Pons (tissue), 1 donor: ENCODE measurements at regions not wholly inside any gene's neighbourhood (a gene's known extent, or its start where the extent isn't known, plus 50 kb on each side); places are given as distances from the start of the nearest gene placed in this dataset.

Experiments used
- DNase-seq: peaks from one replicate; pipeline ENCODE4 v3.0.0-alpha.2; 2016; ENCODE audit warnings: low spot score

DNA sequence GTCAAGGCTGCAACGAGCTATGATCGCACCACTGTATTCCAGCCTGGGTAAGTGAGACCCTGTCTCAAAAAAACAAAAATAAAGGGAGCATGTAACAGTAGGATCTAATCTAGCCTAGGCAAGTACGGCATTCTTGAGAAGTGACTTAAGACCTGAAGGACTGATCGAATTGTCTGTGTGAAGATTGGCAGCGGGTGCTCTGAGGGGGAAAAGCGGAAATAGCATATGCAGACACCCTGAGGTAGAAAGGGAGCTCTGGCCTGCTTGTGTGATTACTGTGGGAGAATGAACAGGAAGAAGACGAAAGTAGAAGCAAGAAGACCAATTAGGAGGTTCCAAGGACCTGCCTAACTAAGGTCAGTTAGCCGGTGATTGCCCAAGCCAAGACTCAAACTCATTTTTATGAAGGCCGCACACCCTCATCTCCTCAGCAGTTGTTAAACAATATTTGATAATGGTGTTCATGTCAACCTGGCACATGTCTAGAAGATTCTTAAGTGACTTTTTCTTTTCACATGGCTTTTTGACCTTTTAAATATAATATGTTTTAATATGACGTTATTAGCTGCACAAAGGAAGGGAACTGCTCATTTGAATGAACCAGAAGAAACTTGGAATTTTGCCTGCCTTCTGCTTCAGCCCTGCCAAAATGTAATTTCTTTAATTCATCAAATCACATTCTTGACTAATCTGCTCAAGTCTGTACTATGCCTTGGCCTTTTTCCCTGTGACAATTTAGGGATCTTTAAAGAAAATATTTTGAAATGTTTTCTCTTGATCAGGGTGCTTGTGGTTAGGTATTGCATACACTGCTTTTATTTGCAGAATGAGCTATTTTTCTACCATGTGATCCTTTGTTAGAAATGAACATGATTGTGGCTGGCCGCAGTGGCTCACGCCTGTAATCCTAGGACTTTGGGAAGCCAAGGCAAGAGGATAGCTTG is 289.2 kb upstream of the DMRT1 start:
- no peak for DNase-seq

DNA sequence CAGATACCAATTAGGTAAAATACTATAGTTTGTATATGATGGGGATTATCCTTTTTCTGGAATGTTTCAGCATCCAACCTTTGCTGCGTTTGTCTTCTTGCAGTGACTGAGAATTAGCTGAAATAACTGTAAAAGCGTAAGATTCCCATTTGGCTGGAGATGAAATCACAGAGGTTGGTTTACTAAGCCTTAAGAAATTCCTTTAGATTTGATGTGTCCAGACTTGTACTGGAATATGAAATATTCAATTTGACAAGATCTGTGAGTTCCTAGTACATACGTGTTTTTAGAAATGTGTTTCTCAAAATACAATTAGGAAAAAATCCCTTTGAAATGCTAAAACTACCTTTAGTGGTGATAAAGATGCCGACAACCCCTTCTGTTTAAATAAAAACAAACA is 286.0 kb upstream of the DMRT1 start:
- DNase-seq, result no peak

DNA sequence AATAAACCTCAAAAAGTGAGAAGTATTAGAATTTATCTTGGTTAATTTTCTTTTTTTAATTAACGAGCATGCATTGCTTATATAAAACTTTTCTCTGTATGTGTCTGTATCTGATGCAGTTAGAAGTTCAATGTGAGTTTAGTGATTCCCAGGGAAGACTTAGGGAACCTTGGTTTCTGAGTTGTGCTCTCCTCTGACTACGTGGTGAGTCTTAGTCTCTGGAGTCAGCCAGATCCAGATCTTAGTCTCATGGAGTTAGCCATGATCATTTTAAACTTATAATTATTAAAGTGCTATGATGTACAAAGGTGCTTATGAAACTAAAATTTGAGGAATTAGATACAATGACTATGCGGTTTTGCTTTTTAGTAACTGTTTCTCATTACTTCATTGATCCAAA is 285.3 kb upstream of the DMRT1 start:
- DNase-seq, result no peak

DNA sequence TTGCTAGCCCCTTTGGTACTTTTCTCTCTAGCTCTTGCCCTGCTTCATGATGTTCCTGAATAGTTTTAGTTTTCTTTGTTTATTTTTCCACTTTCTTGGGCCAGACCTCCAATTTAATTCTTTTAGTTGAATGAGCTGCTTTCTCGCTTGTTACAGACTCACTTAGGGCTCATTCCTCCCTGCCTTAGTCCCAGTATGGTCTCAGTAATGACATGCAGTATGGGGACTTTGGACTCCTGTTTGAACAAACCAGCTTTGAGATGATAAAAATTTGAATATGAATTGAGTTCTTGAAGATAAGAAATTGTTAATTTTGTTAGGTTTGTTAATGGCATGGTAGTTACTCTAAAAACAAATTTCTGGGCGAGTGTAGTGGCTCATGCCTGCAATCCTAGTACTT is 284.8 kb upstream of the DMRT1 start:
- no peak for DNase-seq

DNA sequence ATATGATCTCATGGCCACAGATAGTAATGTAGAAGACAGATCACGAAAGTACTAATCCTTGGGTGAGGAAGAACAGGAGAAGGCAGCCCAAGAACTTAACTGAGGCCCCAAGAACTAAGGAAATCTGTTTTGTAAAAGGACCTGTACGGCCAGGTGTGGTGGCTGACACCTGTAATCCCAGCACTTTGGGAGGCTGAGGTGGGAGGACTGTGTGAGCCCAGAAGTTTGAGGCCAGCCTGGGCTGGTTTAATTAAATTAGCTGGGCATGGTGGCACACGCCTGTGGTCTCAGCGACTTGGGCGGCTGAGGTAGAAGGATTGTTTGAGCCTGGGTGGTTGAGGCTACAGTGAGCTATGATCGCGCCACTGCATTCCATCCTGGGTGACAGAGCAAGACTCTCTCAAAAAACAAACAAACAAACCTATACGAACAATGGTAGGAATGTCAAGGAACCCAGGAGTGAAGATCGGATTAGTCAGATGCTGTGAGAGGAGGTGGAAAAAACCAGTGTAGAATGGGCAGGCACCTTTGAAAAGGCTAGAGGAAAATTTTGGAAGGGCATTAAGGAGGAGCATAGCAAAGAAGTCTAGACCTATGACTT is 283.8 kb upstream of the DMRT1 start:
- DNase-seq, result no peak

DNA sequence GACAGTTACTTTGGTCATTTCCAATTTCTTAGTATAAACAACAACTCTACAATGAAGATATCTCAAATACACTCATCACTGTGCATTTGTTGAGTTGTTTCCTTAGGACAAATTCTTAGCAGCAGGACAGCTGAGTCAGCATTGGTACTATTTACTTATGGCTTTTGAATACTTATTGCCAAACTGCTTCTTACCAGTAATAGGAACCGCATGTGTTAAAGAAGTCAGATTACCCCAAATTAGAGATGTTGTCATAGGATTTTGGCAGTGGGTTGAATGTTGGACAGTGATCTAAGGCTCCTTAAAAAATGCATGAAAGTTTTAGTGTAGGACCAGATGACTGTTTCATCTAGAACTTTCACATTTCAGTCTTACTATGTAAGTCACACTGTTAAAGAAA is 280.1 kb upstream of the DMRT1 start:
- no peak for DNase-seq

DNA sequence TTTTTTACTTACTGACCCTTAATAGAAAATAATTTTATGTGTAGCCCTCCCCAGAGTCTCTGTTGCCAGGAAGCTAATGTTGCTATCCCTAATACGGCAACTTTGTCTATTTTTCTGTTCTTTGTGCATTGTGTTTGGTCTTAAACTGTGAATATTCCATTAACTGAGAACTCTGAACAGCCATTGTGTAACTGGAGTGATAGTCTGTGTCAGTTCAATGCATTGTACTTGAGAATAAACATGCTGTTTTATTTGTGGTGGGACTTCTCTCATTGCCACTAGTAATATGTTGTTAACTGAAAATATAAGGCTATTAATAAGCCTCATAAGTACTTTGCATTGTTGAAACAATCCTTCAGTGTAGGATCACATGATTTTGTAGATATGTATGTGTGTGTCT is 278.3 kb upstream of the DMRT1 start:
- peak; percentile 98 for DNase-seq

DNA sequence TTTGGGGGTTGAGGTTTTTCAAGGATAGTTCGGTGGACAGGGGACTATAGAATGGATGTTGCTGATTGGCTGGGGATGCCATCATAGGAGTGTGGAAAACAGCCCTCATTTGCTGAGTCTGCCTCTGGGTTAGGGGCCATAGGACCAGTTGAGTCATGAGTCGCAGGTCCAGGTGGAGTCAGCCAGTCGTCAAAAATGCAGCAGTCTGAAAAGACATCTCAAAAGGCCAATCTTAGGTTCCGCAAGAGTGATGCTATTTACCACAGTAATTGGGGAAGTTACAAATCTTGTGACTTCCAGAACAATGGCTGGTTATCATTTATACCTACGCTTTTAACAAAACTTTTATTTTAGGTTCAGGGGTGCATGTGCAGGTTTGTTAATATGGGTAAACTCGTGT is 276.0 kb upstream of the DMRT1 start:
- DNase-seq, result no peak

DNA sequence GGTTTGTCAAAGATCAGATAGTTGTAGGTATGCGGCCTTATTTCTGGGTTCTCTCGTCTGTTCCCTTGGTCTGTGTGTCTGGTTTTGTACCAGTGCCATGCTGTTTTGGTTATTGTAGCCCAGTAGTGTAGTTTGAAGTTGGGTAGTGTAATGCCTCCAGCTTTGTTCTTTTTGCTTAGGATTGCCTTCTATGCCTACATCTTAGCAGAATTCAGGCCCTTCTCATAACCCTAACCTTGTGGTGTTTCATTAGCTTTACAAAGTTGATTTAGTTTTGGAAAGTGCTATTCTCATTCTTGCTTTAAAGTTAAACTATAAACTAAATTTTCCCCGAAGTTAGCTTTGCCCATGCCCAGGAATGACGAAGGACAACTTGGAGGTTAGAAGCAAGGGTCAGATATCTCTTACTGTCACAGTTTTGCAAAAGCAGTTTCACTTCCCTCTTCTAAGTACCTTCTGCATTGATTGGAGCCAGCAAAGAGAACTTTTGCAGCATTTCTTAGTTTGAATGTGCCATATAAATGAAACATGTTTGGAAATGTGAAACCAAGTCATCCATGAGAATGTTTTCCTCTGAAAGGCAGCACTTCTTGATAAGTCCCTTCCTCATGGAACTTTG is 274.3 kb upstream of the DMRT1 start:
- no peak for DNase-seq

DNA sequence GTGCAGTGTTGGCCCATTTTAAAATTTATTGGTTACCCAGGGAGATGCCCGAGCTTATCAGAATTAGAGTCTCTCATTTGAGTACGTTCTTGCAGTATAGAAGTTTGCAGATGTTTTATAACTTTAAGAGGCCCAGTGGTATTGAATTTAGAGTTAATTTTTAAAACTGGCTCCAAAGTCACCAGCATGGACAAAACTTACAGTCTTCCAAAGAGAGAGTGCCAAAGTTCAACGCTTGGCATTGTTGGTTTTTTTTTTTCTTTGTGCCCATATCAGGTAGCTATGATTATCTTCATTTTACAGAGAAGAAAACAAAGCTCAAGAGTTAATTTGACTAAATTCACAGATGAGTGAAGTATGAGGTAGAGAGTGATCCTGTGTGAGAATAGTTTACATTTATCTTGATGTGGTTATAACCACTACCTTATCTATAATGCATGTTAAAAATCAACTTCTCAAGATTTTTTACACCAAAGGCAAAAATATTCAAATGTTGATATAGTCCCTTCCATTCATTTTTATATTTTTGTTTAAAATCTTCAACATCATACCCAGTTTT is 273.7 kb upstream of the DMRT1 start:
- no peak for DNase-seq

DNA sequence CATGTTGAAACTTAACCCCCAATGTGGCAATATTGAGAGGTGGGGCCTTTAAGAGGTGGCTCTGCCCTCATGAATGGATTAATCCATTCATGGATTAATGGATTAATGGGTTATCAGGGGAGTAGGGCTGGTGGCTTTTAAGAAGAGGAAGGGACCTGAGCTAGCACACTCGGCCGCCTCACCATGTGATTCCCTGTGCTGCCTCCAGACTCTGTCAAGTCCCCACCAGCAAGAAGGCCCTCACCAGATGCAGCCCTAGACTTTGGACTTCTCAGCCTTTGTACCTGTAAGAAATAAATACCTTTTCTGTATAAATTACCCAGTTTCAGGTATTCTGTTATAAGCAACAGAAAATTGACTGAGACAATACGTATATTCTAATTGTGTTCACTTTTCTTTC is 272.2 kb upstream of the DMRT1 start:
- DNase-seq, result no peak

DNA sequence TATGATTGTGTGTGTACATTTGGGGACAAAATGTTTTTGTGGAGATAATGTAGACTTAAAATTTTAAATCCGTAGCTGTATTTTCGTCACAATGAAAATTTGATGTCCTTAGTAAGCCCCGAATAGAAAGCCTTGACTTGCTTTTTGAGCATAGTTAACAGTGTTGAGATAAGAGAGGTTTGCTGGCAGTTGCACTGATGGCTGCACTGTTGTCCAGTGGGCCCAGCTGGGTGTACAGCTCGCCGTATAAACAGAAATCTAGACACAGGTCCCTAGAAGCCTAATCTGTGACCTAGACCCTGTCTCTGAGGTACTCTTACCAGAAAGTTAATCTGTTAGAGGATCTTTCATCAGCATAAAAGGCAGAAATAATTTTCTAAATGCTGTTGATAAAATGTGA is 271.3 kb upstream of the DMRT1 start:
- DNase-seq, result no peak

DNA sequence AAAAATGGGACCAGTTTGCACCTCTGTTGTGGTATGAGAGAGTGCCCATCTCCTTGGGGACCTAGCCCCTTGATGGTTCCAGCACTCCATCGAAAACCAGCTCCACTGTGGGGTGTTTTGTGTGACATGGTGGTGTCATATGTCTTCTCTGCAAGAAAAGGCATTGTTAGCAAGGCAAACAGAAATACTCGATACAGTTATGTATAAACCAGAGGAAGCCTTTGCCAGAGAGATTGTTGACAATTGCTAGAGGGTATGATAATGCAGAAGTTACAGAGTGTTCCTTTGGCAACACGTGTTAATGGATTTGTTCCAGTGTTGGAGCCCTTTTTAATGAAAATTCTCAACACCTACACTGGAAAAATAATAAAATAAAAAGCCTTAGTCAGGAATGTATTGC is 270.4 kb upstream of the DMRT1 start:
- peak; percentile 51 for DNase-seq

DNA sequence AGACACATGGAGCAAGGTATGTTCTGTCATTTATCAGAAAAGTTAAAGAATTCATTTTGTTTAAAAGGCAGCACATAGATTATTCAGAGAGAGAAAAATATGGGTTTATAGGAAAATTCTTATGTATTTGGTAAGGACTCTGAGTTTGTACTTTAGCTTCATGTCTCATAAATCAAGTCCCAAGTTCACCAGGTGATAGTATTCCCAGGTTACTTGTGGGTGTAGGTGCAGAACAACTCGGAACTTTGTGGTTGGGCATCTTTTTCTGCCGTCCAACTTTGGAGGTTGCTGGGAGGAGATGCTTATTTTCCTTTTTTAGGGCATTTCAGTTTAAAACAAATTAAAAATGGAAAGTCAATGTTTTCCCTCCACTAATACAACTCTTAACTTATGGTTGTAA is 269.8 kb upstream of the DMRT1 start:
- no peak for DNase-seq

DNA sequence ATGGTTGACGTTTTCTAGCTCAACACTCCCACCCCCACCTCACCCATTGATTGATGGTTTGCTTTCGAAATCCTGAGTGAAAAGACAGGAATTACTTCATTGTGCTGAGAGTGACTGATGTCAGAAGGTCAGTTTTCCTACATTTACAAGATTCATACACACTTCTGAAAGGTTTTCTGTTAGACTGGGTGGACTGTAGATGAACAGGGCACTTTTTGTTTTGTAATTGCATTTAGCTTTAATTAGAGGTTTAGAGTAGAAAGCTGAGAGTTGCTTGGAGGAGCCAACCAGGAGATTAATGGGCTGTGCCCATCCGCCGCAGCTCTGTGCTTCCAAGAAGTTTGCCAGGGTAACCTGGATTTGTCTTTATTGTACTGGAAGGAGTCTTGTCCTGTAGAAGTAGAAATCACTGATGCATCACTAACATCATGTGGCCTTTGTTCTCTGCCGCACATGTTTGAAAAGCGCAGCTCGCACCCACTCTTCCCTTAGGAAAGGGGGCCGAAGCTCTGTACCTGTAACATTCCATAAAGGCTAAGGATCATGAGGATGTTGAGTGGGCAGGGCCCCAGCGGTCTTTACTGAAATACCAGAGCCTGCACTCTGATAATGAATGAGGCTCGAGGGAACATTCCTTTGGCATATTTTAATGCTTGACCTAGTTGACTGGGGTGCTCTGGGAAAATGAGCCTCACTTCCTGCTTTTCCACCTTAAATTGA is 267.6 kb upstream of the DMRT1 start:
- peak; percentile 21 for DNase-seq

DNA sequence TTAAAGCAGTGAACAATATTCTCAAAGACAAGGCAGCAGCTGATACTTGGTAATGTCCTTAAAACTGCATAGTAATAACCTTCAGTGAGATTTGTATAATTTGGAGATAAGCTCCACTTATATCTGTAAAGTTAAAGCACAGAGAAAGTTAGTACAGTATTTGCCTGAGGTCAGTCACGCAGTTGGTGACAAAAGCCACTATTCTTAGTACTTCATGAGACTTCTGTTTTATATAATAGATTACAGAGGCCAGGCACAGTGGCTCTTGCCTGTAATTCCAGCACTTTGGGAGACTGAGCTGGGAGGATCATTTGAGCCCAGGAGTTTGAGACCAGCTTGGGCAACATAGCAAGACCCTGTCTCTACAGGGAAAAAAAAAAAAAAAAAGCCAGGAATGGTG is 266.4 kb upstream of the DMRT1 start:
- no peak for DNase-seq

DNA sequence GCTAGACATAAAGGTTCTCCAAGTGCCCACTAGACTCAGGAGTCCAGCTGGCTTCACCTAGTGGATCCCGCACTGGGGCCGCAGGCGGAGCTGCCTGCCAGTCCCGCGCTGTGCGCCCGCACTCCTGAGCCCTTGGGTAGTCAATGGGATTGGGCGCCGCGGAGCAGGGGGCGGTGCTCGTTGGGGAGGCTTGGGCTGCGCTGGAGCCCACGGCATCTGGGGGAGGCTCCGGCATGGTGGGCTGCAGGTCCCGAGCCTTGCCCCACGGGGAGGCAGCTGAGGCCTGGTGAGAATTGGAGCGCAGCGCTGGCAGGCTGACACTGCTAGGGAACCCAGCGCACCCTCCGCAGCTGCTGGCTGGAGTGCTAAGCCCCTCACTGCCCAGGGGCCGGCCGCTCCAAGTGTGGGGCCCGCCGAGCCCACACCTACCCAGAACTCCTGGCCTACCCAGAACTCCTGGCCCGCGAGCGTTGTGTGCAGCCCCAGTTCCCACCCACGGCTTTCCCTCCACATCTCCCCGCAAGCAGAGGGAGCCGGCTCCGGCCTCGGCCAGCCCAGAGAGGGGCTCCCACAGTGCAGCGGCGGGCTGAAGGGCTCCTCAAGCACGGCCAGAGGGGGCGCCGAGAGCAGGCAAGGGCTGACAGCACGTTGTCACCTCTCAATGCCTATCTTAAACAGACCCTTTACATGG is 260.7 kb upstream of the DMRT1 start:
- no peak for DNase-seq

DNA sequence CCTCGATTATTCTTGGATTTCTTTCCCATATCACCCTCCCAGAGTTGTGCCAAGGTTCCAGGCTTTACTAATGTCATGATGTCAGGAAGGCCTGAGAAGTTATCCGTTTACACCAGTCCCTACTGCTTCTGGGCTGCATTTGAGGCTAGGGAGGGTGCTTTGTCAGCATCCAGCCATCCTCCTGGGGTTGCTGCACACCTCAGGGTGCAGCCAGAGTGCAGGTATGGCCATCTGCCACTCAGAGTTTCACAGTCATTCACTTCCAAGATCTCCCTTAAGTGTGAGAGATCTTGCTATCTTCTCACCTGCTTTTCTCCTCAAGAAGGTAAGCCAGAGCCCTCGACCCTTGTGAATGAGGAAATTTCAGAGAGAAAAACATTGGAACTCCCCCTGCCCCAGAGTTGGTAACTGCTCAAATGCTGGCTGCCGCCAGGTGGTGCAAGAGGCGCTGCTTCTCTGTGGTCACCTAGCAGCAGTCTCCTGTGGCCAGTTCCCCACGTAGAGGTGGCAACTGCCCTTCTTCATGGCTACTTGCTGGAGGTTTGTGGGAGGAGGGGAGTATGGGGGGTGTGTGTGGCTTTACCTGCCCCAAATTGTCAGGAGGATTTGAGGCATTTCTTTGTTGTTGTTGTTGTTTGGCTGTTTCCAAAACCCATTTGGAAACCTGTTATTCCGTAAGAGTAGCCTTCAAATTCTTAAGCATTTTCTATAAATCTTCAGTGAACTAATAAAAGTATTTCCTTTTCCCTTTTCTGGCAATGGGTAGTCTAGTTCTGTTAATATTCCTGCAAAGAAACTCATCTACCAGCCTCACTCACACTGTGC is 259.6 kb upstream of the DMRT1 start:
- no peak for DNase-seq

DNA sequence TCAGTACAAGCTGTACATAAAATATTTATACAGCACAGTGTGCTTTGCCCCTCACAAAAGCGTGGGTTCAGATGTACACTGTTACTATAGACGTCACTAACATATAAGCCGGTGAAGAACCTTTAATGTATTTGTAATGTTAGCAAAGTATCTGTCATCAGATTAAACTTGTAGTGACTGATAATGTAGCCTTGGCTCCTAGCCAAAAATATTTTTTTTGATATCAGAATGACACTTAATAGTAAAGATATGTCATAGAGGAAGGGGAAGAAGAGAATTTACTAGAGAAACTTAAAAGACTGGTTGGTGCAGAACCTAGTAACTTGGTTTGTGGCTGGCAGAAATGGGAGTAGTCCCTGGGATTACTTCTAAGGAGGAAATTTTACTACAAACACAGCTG is 258.7 kb upstream of the DMRT1 start:
- no peak for DNase-seq

DNA sequence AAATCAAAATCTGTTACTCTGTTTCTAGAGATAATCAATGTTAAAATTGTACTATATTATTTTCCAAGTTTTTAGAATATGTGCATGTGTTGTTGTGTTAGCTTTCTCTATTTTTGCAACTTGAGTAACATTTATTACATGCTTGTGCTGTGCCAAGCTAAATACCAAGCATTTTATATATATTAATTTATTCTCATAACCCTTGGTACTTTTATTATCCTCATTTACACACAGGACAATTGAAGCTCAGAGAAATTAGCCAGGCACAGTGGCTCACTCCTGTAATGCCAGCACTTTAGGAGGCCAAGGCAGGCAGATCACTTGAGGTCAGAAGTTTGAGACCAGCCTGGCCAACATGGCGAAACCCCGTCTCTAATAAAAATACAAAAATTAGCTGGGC is 254.0 kb upstream of the DMRT1 start:
- DNase-seq, result no peak

DNA sequence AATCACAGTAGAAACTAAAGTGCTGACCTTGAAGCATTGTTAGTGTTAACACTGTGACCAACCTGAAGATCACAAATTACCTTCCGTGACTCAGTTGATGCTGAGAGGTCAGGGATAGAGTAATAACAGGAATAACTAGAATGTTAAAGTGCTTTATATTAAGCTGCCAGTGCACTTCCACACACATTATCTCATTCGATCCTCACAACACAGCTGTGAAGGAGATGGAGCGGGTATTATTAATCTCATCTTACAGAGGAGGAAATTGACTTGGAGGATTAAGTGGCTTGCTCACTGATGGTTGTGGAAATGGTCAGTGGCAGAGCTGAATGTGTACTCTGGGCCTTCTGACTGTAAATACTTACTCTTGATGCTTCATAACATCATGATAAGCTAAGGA is 252.5 kb upstream of the DMRT1 start:
- DNase-seq, result no peak
